Retinal pigment epithelial cell (primary cell): ENCODE measurements at regions not wholly inside any gene's neighbourhood (a gene's known extent, or its start where the extent isn't known, plus 50 kb on each side); places are given as distances from the start of the nearest gene placed in this dataset.

Experiments used
- DNase-seq: peaks from one replicate; pipeline ENCODE4 v3.0.0-alpha.2; 2010; ENCODE audit warnings: low read depth
- H3K4me3 ChIP-seq: 2 replicates; pipeline ENCODE4 v1.5.1; 2011; ENCODE audit warnings: mild to moderate bottlenecking, low read length, control low read depth, moderate library complexity
- TF ChIP-seq, protein P1 (sequence below): conservative IDR thresholded peaks from 2 replicates; pipeline ENCODE4 v1.5.1; 2011; ENCODE audit warnings: low read depth, low read length, control low read depth, inconsistent platforms

DNA sequence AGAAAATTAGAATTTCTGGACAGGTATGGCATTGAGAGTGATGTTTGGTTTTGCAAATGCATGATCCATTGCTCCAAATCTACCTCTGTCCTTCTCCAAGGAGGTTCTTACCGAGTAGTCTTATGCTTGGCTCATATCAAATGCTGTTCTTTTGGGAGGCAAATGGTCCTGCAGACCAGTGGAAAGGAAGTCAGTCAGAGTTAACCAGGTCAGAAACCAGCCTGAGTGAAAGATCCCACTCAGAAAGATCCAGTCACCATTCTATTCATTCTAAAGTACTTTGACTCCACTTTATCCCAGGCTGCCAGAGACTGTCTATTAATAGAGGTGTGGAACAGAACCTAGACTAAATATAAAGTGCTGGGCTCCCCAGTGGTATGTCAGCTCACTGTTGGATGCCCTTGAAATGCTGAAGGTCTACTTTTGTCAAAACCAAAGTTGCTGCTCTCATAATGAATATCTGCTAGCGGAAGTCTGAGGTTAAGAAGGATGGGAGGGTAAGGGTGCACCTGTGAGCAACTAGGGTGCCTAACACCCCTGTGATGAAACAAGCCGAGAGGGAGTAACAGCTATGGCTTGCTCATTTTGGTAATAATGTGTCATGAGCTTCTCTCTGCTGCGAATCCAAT lies 302.2 kb downstream of the ZNF608 start:
- TF ChIP-seq, protein P1, sequence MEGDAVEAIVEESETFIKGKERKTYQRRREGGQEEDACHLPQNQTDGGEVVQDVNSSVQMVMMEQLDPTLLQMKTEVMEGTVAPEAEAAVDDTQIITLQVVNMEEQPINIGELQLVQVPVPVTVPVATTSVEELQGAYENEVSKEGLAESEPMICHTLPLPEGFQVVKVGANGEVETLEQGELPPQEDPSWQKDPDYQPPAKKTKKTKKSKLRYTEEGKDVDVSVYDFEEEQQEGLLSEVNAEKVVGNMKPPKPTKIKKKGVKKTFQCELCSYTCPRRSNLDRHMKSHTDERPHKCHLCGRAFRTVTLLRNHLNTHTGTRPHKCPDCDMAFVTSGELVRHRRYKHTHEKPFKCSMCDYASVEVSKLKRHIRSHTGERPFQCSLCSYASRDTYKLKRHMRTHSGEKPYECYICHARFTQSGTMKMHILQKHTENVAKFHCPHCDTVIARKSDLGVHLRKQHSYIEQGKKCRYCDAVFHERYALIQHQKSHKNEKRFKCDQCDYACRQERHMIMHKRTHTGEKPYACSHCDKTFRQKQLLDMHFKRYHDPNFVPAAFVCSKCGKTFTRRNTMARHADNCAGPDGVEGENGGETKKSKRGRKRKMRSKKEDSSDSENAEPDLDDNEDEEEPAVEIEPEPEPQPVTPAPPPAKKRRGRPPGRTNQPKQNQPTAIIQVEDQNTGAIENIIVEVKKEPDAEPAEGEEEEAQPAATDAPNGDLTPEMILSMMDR: no peak
- no peak overlapping the region for H3K4me3 ChIP-seq
- DNase-seq: no peak

DNA sequence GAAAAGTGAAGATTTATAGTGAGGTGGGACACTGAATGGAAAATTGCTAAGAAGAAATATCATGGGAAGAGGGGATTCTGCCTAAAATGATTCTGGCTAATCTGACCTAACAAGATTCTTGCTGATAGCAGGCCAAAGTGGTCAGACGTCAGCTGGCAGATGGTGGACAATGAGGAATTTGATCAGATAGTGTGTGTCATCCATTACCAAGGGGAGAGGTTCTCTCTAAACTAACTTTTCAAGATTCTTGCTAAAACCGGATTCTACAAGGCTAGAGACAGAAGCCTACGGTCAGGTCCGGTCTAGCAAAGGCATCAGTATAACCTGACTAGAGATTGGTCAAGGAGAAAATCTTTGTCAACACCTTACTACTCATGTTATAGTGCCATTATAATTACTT lies 306.0 kb downstream of the ZNF608 start:
- no peak for DNase-seq
- TF ChIP-seq, protein P1: no peak
- H3K4me3 ChIP-seq: no peak overlapping the region

DNA sequence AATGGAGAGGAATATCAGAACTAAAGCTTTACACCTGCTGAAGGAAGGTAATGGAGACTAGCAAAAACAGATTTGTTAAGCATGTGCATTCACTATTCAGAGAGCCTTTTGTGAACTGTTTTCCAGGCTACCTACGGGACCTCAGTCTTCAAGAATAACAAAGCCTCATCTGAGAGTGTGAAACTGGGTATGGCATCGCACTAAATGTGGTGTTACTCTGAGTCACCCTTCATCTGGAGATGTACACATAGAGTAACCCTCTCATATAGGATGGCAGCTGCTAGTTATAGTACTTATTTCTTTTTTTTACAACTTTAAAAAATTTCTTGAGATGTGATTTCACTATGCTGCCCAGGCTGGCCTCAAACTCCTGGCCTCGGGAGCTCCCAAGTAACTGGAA lies 306.8 kb downstream of the ZNF608 start:
- DNase-seq: no peak
- TF ChIP-seq, protein P1: no peak
- H3K4me3 ChIP-seq: no peak overlapping the region

DNA sequence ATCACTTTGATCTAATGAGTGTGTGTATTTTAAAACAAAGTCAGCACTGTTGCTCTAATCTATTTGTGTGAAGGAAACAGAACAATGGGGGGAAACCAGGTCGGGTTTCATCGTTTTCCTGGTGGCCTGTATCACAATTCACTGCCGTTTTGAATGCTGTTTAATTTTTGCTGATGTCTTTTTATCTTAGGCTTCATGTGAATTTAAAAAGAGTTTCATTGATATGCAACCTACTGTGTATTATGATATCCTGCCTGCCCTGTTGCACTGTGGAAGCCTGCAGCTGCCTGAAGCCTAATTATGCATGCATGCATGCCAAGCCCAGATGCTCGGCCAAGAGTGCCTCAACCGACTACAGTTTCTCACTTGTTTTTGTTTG lies 307.5 kb downstream of the ZNF608 start:
- TF ChIP-seq, protein P1: no peak
- H3K4me3 ChIP-seq: no peak overlapping the region
- DNase-seq: no peak

DNA sequence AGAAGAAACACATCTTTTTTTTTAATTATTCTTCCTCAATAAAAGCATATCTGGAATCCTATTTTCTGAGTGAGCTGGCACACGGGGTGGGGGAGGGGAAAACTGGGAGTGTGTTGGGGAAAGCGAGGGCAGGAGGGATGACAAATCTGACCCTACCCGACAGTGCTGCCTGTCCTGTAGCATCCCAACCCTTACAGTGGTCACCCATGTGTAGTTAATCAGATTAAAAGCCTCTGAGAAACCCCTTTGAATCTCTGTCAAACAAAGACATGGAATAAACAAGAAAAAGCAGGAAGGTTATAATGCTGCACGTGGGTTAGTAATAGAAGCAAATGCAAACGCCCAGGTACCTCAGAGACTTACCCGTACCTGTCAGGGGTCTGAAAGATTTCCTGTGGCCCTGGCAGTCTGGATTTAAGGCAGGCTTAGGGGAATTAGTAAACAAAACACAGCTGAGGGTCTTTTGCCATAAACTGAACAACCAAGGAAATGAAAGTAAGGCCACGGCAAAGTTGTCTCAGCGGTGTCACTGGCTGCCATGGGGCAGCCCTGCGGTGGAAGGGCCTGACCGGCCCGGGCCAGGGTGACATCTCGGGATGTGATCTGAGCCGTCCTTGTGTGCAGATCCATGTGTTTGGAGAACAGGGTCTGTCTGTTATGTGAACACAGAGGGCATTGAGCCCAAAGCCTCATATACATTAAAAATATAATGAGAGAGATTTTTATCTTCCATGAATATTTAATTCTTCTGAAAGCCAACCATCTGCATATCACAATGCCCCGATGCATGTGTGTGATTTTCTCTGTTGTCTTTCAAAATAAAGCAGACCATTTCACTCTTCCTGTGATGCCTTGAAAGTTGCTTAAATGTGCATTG lies 308.2 kb downstream of the ZNF608 start:
- no peak overlapping the region for H3K4me3 ChIP-seq
- DNase-seq: no peak
- TF ChIP-seq, protein P1: no peak

DNA sequence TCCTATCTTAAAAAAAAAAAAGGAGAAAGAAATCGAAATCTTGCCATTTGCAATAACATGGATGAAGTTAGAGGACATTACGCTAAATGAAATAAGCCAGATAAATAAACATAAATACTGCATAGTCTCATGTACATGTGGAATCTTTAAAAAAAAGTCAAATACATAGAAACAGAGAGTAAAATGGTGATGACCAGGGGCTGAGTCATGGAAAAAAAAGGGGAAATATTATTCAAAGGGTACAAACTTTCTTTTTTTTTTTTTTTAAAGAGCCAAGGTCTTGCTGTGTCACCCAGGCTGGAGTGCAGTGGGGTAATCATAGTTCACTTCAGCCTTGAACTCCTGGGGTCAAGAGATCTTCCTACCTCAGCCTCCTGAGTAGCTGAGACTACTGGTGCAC lies 310.1 kb downstream of the ZNF608 start:
- TF ChIP-seq, protein P1: no peak
- no peak for DNase-seq
- no peak overlapping the region for H3K4me3 ChIP-seq

DNA sequence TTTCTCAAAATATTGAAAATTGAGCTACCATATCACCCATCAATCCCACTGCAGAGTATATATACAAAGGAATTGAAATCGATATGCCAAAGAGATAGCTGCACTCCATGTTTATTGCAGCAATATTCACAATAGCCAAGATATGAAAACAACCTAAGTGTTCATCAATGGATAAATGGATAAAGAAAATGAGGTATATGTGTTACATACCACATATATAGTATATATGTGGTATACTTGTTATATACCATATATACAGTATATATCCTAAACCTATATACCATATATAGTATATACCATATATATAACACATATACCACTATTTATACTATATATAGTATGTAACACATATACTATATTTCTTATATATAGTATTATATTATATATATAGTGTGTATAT lies 313.3 kb downstream of the ZNF608 start:
- TF ChIP-seq, protein P1: no peak
- H3K4me3 ChIP-seq: no peak overlapping the region
- no peak for DNase-seq
